ENCODE measurements at regions not wholly inside any gene's neighbourhood (a gene's known extent, or its start where the extent isn't known, plus 50 kb on each side); places are given as distances from the start of the nearest gene placed in this dataset.

- Histone ChIP-seq H3K27me3 (ENCODE audit: control insufficient read depth in 5 of 5, insufficient read depth in 4 of 5, low read length in 5 of 5) (no peaks in the 10 kb centered on the region), H3K4me1 (ENCODE audit: control insufficient read depth in 5 of 5, insufficient read depth in 5 of 5, low read length in 5 of 5) (peaks cover 0 to 14% (median 0%) of the 10 kb centered on the region in 5 donors), H3K9ac (ENCODE audit: low read length in 5 of 5) (no peak overlapping the region), H3K9me3 (ENCODE audit: control insufficient read depth in 5 of 5, low read length in 5 of 5) (no peaks in the 10 kb centered on the region), H3K4me3 (ENCODE audit: low read depth in 1 of 5, low read length in 5 of 5) (no peak overlapping the region), H3K36me3 (ENCODE audit: control insufficient read depth in 5 of 5, insufficient read depth in 5 of 5, low read length in 5 of 5) (no peaks in the 10 kb centered on the region), H3K27ac (ENCODE audit: low read depth, low read length) (no peak overlapping the region)
These were observed 316.1 kb downstream of the COG6 start for GRCh38 chr13:39971526-39971925.

- Histone ChIP-seq H3K9ac (ENCODE audit: low read length in 5 of 5) (no peak overlapping the region), H3K4me1 (ENCODE audit: control insufficient read depth in 5 of 5, insufficient read depth in 5 of 5, low read length in 5 of 5) (no peaks in the 10 kb centered on the region), H3K4me3 (ENCODE audit: low read depth in 1 of 5, low read length in 5 of 5) (no peak overlapping the region), H3K27ac (ENCODE audit: low read depth, low read length) (no peak overlapping the region), H3K9me3 (ENCODE audit: control insufficient read depth in 5 of 5, low read length in 5 of 5) (no peaks in the 10 kb centered on the region), H3K27me3 (ENCODE audit: control insufficient read depth in 5 of 5, insufficient read depth in 4 of 5, low read length in 5 of 5) (no peaks in the 10 kb centered on the region), H3K36me3 (ENCODE audit: control insufficient read depth in 5 of 5, insufficient read depth in 5 of 5, low read length in 5 of 5) (no peaks in the 10 kb centered on the region)
These were observed 321.0 kb downstream of the COG6 start for GRCh38 chr13:39976481-39976880.

GRCh38 chr13:39981056-39981455, 325.6 kb downstream of the COG6 start:
- H3K9ac ChIP-seq (ENCODE audit: low read length in 5 of 5), result no peak overlapping the region
- H3K27me3 ChIP-seq (ENCODE audit: control insufficient read depth in 5 of 5, insufficient read depth in 4 of 5, low read length in 5 of 5), result no peaks in the 10 kb centered on the region
- no peaks in the 10 kb centered on the region for H3K9me3 ChIP-seq (ENCODE audit: control insufficient read depth in 5 of 5, low read length in 5 of 5)
- H3K27ac ChIP-seq (ENCODE audit: low read depth, low read length), result no peak overlapping the region
- no peaks in the 10 kb centered on the region for H3K36me3 ChIP-seq (ENCODE audit: control insufficient read depth in 5 of 5, insufficient read depth in 5 of 5, low read length in 5 of 5)
- no peak overlapping the region for H3K4me3 ChIP-seq (ENCODE audit: low read depth in 1 of 5, low read length in 5 of 5)
- H3K4me1 ChIP-seq (ENCODE audit: control insufficient read depth in 5 of 5, insufficient read depth in 5 of 5, low read length in 5 of 5), result peaks cover 0 to 9% (median 0%) of the 10 kb centered on the region in 5 donors

GRCh38 chr13:39982745-39983144, 327.3 kb downstream of the COG6 start:
- Histone ChIP-seq H3K36me3 (ENCODE audit: control insufficient read depth in 5 of 5, insufficient read depth in 5 of 5, low read length in 5 of 5) (no peaks in the 10 kb centered on the region), H3K9me3 (ENCODE audit: control insufficient read depth in 5 of 5, low read length in 5 of 5) (no peaks in the 10 kb centered on the region), H3K4me1 (ENCODE audit: control insufficient read depth in 5 of 5, insufficient read depth in 5 of 5, low read length in 5 of 5) (peaks cover 0 to 9% (median 0%) of the 10 kb centered on the region in 5 donors), H3K27ac (ENCODE audit: low read depth, low read length) (no peak overlapping the region), H3K27me3 (ENCODE audit: control insufficient read depth in 5 of 5, insufficient read depth in 4 of 5, low read length in 5 of 5) (no peaks in the 10 kb centered on the region), H3K4me3 (ENCODE audit: low read depth in 1 of 5, low read length in 5 of 5) (no peak overlapping the region), H3K9ac (ENCODE audit: low read length in 5 of 5) (no peak overlapping the region)

- H3K27me3 ChIP-seq (ENCODE audit: control insufficient read depth in 5 of 5, insufficient read depth in 4 of 5, low read length in 5 of 5), result no peaks in the 10 kb centered on the region
- no peak overlapping the region for H3K27ac ChIP-seq (ENCODE audit: low read depth, low read length)
- H3K4me1 ChIP-seq (ENCODE audit: control insufficient read depth in 5 of 5, insufficient read depth in 5 of 5, low read length in 5 of 5), result peaks cover 0 to 9% (median 0%) of the 10 kb centered on the region in 5 donors
- H3K9me3 ChIP-seq (ENCODE audit: control insufficient read depth in 5 of 5, low read length in 5 of 5), result no peaks in the 10 kb centered on the region
- no peak overlapping the region for H3K4me3 ChIP-seq (ENCODE audit: low read depth in 1 of 5, low read length in 5 of 5)
- H3K36me3 ChIP-seq (ENCODE audit: control insufficient read depth in 5 of 5, insufficient read depth in 5 of 5, low read length in 5 of 5), result no peaks in the 10 kb centered on the region
- H3K9ac ChIP-seq (ENCODE audit: low read length in 5 of 5), result no peak overlapping the region
These were observed 329.6 kb downstream of the COG6 start for GRCh38 chr13:39985071-39985470.

- Histone ChIP-seq H3K4me3 (ENCODE audit: low read depth in 1 of 5, low read length in 5 of 5) (no peak overlapping the region), H3K9ac (ENCODE audit: low read length in 5 of 5) (no peak overlapping the region), H3K27ac (ENCODE audit: low read depth, low read length) (no peak overlapping the region), H3K9me3 (ENCODE audit: control insufficient read depth in 5 of 5, low read length in 5 of 5) (no peaks in the 10 kb centered on the region), H3K27me3 (ENCODE audit: control insufficient read depth in 5 of 5, insufficient read depth in 4 of 5, low read length in 5 of 5) (no peaks in the 10 kb centered on the region), H3K36me3 (ENCODE audit: control insufficient read depth in 5 of 5, insufficient read depth in 5 of 5, low read length in 5 of 5) (no peaks in the 10 kb centered on the region), H3K4me1 (ENCODE audit: control insufficient read depth in 5 of 5, insufficient read depth in 5 of 5, low read length in 5 of 5) (no peaks in the 10 kb centered on the region)
These were observed 332.9 kb downstream of the COG6 start for GRCh38 chr13:39988351-39988750.

GRCh38 chr13:39998166-39998565, 342.7 kb downstream of the COG6 start:
- no peaks in the 10 kb centered on the region for H3K27me3 ChIP-seq (ENCODE audit: control insufficient read depth in 5 of 5, insufficient read depth in 4 of 5, low read length in 5 of 5)
- no peak overlapping the region for H3K27ac ChIP-seq (ENCODE audit: low read depth, low read length)
- no peak overlapping the region for H3K4me3 ChIP-seq (ENCODE audit: low read depth in 1 of 5, low read length in 5 of 5)
- H3K9ac ChIP-seq (ENCODE audit: low read length in 5 of 5), result no peak overlapping the region
- no peaks in the 10 kb centered on the region for H3K4me1 ChIP-seq (ENCODE audit: control insufficient read depth in 5 of 5, insufficient read depth in 5 of 5, low read length in 5 of 5)
- H3K9me3 ChIP-seq (ENCODE audit: control insufficient read depth in 5 of 5, low read length in 5 of 5), result no peaks in the 10 kb centered on the region
- no peaks in the 10 kb centered on the region for H3K36me3 ChIP-seq (ENCODE audit: control insufficient read depth in 5 of 5, insufficient read depth in 5 of 5, low read length in 5 of 5)

GRCh38 chr13:40002016-40002415, 346.6 kb downstream of the COG6 start:
- H3K9me3 ChIP-seq (ENCODE audit: control insufficient read depth in 5 of 5, low read length in 5 of 5), result no peaks in the 10 kb centered on the region
- H3K4me3 ChIP-seq (ENCODE audit: low read depth in 1 of 5, low read length in 5 of 5), result no peak overlapping the region
- H3K4me1 ChIP-seq (ENCODE audit: control insufficient read depth in 5 of 5, insufficient read depth in 5 of 5, low read length in 5 of 5), result no peaks in the 10 kb centered on the region
- no peaks in the 10 kb centered on the region for H3K27me3 ChIP-seq (ENCODE audit: control insufficient read depth in 5 of 5, insufficient read depth in 4 of 5, low read length in 5 of 5)
- H3K9ac ChIP-seq (ENCODE audit: low read length in 5 of 5), result no peak overlapping the region
- H3K27ac ChIP-seq (ENCODE audit: low read depth, low read length), result no peak overlapping the region
- no peaks in the 10 kb centered on the region for H3K36me3 ChIP-seq (ENCODE audit: control insufficient read depth in 5 of 5, insufficient read depth in 5 of 5, low read length in 5 of 5)

GRCh38 chr13:40013554-40013953, 358.1 kb downstream of the COG6 start:
- H3K4me3 ChIP-seq (ENCODE audit: low read depth in 1 of 5, low read length in 5 of 5), result no peak overlapping the region
- H3K36me3 ChIP-seq (ENCODE audit: control insufficient read depth in 5 of 5, insufficient read depth in 5 of 5, low read length in 5 of 5), result no peaks in the 10 kb centered on the region
- H3K9ac ChIP-seq (ENCODE audit: low read length in 5 of 5), result no peak overlapping the region
- H3K27ac ChIP-seq (ENCODE audit: low read depth, low read length), result no peak overlapping the region
- H3K27me3 ChIP-seq (ENCODE audit: control insufficient read depth in 5 of 5, insufficient read depth in 4 of 5, low read length in 5 of 5), result no peaks in the 10 kb centered on the region
- H3K9me3 ChIP-seq (ENCODE audit: control insufficient read depth in 5 of 5, low read length in 5 of 5), result no peaks in the 10 kb centered on the region
- no peaks in the 10 kb centered on the region for H3K4me1 ChIP-seq (ENCODE audit: control insufficient read depth in 5 of 5, insufficient read depth in 5 of 5, low read length in 5 of 5)

- no peaks in the 10 kb centered on the region for H3K4me1 ChIP-seq (ENCODE audit: control insufficient read depth in 5 of 5, insufficient read depth in 5 of 5, low read length in 5 of 5)
These were observed 361.6 kb downstream of the COG6 start for GRCh38 chr13:40016953-40017660.

More at GRCh38 chr13:40016953-40017660, 361.6 kb downstream of the COG6 start:
- Histone ChIP-seq H3K4me3 (ENCODE audit: low read depth in 1 of 5, low read length in 5 of 5) (no peak overlapping the region), H3K27me3 (ENCODE audit: control insufficient read depth in 5 of 5, insufficient read depth in 4 of 5, low read length in 5 of 5) (no peaks in the 10 kb centered on the region), H3K27ac (ENCODE audit: low read depth, low read length) (no peak overlapping the region), H3K9me3 (ENCODE audit: control insufficient read depth in 5 of 5, low read length in 5 of 5) (no peaks in the 10 kb centered on the region), H3K9ac (ENCODE audit: low read length in 5 of 5) (no peak overlapping the region), H3K36me3 (ENCODE audit: control insufficient read depth in 5 of 5, insufficient read depth in 5 of 5, low read length in 5 of 5) (no peaks in the 10 kb centered on the region)

Data from subcutaneous abdominal adipose tissue (tissue), 5 donors.